HCT116 (cell line): ENCODE measurements at regions not wholly inside any gene's neighbourhood (a gene's known extent, or its start where the extent isn't known, plus 50 kb on each side); places are given as distances from the start of the nearest gene placed in this dataset.

ENCODE experiments used
- CBX3 ChIP-seq: IDR thresholded peaks from 2 replicates; pipeline ENCODE4 v1.6.1; 2012; ENCODE audit warnings: low read depth
- CEBPB ChIP-seq: IDR thresholded peaks from 2 replicates; pipeline ENCODE4 v1.6.1; 2012; ENCODE audit warnings: low read depth
- EZH2 ChIP-seq: fragments of 200-600 bp; sonication (generic); IDR thresholded peaks from 2 replicates; pipeline ENCODE4 v1.6.1; 2017; ENCODE audit warnings: antibody characterized with exemption, mixed run types
- EZH2phosphoT487 ChIP-seq: fragments of 200-600 bp; IDR thresholded peaks from 2 replicates; pipeline ENCODE4 v1.6.1; 2018; ENCODE audit warnings: antibody characterized with exemption, borderline replicate concordance
- POLR2A ChIP-seq: IDR thresholded peaks from 2 replicates; pipeline ENCODE4 v1.7.0; 2011; ENCODE audit warnings: borderline replicate concordance; ENCODE audit not compliant: insufficient read depth, insufficient read length; ENCODE audit errors: extremely low read depth
- POLR2AphosphoS5 ChIP-seq: IDR thresholded peaks from 2 replicates; pipeline ENCODE4 v1.6.1; 2011; ENCODE audit warnings: mild to moderate bottlenecking, low read depth, low read length, moderate library complexity
- RAD21 ChIP-seq: IDR thresholded peaks from 2 replicates; pipeline ENCODE4 v1.6.1; 2012; ENCODE audit warnings: low read depth, mild to moderate bottlenecking
- YY1 ChIP-seq: IDR thresholded peaks from 2 replicates; pipeline ENCODE4 v1.6.1; 2011; ENCODE audit warnings: low read length, low read depth, moderate library complexity, mild to moderate bottlenecking; ENCODE audit not compliant: insufficient replicate concordance; ENCODE audit errors: extremely low read depth
- ZNF274 ChIP-seq: fragments of 200-500 bp; sonication (Bioruptor generic); IDR thresholded peaks from 2 replicates; pipeline ENCODE4 v1.6.1; 2014; ENCODE audit warnings: mild to moderate bottlenecking, low read depth, low read length, inconsistent platforms
- TF ChIP-seq, protein P1 (sequence below), 3 experiments: fragments of 200-600 bp in 1 of 3; sonication (generic) in 1 of 3; IDR thresholded peaks in 2 of 3; conservative IDR thresholded peaks in 1 of 3; 2 replicates each; pipeline ENCODE4 v1.5.1; 2012 to 2017; ENCODE audit warnings: low read depth in 2 of 3, low read length in 2 of 3, antibody characterized with exemption in 1 of 3, borderline replicate concordance in 1 of 3, control low read depth in 1 of 3, mild to moderate bottlenecking in 1 of 3, mixed read lengths in 1 of 3, mixed run types in 1 of 3, moderate library complexity in 1 of 3; ENCODE audit not compliant: insufficient read depth in 1 of 3
- TF ChIP-seq, protein P2 (sequence below): IDR thresholded peaks from 2 replicates; pipeline ENCODE4 v1.6.1; 2012

DNA sequence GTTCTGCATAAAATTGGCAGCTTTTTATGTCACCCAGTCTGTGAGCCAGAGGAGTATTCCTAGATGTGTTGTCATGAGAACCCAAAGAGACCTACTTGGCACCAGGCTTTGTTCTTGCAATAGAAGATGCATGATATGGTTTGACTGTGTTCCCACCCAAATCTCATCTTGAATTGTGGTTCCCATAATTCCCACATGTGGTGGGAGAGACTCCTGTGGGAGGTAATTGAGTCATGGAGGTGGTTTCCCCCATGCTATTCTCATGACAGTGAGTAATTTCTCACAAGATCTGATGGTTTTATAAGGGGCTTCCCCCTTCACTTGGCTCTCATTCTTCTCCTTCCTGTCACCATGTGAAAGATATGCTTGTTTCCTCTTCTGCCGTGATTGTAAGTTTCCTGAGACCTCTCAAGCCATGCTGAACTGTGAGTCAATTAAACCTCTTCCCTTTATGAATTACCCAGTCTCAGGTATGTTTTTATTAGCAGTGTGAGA is 572.0 kb upstream of the ATP2B1 start:
- TF ChIP-seq CBX3: no peak
- TF ChIP-seq, protein P1, sequence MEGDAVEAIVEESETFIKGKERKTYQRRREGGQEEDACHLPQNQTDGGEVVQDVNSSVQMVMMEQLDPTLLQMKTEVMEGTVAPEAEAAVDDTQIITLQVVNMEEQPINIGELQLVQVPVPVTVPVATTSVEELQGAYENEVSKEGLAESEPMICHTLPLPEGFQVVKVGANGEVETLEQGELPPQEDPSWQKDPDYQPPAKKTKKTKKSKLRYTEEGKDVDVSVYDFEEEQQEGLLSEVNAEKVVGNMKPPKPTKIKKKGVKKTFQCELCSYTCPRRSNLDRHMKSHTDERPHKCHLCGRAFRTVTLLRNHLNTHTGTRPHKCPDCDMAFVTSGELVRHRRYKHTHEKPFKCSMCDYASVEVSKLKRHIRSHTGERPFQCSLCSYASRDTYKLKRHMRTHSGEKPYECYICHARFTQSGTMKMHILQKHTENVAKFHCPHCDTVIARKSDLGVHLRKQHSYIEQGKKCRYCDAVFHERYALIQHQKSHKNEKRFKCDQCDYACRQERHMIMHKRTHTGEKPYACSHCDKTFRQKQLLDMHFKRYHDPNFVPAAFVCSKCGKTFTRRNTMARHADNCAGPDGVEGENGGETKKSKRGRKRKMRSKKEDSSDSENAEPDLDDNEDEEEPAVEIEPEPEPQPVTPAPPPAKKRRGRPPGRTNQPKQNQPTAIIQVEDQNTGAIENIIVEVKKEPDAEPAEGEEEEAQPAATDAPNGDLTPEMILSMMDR (IDR thresholded peaks at IDR 0.05 in 2 of 3, conservative IDR thresholded peaks at IDR 0.05 in 1 of 3; ENCODE audit: borderline replicate concordance in 1 of 3, insufficient read depth in 1 of 3, low read depth in 2 of 3, low read length in 2 of 3): no peak
- TF ChIP-seq RAD21: no peak
- no peak for TF ChIP-seq CEBPB
- no peak for TF ChIP-seq EZH2
- no peak for TF ChIP-seq POLR2A
- TF ChIP-seq EZH2phosphoT487: no peak
- no peak for TF ChIP-seq POLR2AphosphoS5
- TF ChIP-seq ZNF274: no peak
- TF ChIP-seq YY1: no peak
- TF ChIP-seq, protein P2, sequence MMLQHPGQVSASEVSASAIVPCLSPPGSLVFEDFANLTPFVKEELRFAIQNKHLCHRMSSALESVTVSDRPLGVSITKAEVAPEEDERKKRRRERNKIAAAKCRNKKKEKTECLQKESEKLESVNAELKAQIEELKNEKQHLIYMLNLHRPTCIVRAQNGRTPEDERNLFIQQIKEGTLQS: no peak
